ENCODE measurements at regions not wholly inside any gene's neighbourhood (a gene's known extent, or its start where the extent isn't known, plus 50 kb on each side); places are given as distances from the start of the nearest gene placed in this dataset.

- Histone ChIP-seq H3K27me3 (no peaks in the 10 kb centered on the region), H3K9me3 (peaks cover 0 to 14% of the 10 kb centered on the region in 2 donors), H3K4me1 (ENCODE audit: insufficient read depth) (peaks cover 3% of the 10 kb centered on the region), H3K36me3 (no peaks in the 10 kb centered on the region), H3K27ac (no peak overlapping the region), H3K4me3 (no peak overlapping the region)
- TF ChIP-seq, protein P1, sequence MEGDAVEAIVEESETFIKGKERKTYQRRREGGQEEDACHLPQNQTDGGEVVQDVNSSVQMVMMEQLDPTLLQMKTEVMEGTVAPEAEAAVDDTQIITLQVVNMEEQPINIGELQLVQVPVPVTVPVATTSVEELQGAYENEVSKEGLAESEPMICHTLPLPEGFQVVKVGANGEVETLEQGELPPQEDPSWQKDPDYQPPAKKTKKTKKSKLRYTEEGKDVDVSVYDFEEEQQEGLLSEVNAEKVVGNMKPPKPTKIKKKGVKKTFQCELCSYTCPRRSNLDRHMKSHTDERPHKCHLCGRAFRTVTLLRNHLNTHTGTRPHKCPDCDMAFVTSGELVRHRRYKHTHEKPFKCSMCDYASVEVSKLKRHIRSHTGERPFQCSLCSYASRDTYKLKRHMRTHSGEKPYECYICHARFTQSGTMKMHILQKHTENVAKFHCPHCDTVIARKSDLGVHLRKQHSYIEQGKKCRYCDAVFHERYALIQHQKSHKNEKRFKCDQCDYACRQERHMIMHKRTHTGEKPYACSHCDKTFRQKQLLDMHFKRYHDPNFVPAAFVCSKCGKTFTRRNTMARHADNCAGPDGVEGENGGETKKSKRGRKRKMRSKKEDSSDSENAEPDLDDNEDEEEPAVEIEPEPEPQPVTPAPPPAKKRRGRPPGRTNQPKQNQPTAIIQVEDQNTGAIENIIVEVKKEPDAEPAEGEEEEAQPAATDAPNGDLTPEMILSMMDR (IDR thresholded peaks at IDR 0.05), result no peak
- no peak for TF ChIP-seq POLR2A (IDR thresholded peaks at IDR 0.05)
- no peak for TF ChIP-seq EP300 (IDR thresholded peaks at IDR 0.05)
- DNase-seq, result no peak
- 87 to 94% (median 87%) methylated on average over 2 of the region's 2 CpGs for WGBS, 3 donors
- intact Hi-C loops (cut with DNase I), result no loop called here
Observed at GRCh38 chr1:121515235-121515634, 330.5 kb downstream of the SRGAP2C start.

- no peak for DNase-seq
Observed at GRCh38 chr1:121516234-121516967, 331.6 kb downstream of the SRGAP2C start.

GRCh38 chr1:121517586-121518230 lies 332.9 kb downstream of the SRGAP2C start:
- TF ChIP-seq, protein P1 (IDR thresholded peaks at IDR 0.05), result no peak
- TF ChIP-seq POLR2A (IDR thresholded peaks at IDR 0.05) (no peak), EP300 (IDR thresholded peaks at IDR 0.05) (no peak)
- H3K27me3 ChIP-seq, result no peaks in the 10 kb centered on the region
- DNase-seq, result no peak

More at GRCh38 chr1:121516234-121516967, 331.6 kb downstream of the SRGAP2C start:
- Histone ChIP-seq H3K4me3 (no peak overlapping the region), H3K4me1 (ENCODE audit: insufficient read depth) (peaks cover 3% of the 10 kb centered on the region), H3K9me3 (peaks cover 0 to 14% of the 10 kb centered on the region in 2 donors), H3K36me3 (no peaks in the 10 kb centered on the region), H3K27me3 (no peaks in the 10 kb centered on the region), H3K27ac (no peak overlapping the region)
- WGBS, 3 donors, result 78 to 88% (median 86%) methylated on average over 8 of the region's 8 CpGs
- intact Hi-C loops (cut with DNase I), result no loop called here
- no peak for TF ChIP-seq POLR2A (IDR thresholded peaks at IDR 0.05)
- TF ChIP-seq, protein P1 (IDR thresholded peaks at IDR 0.05), result no peak
- TF ChIP-seq EP300 (IDR thresholded peaks at IDR 0.05), result no peak

GRCh38 chr1:121518726-121519041 lies 333.9 kb downstream of the SRGAP2C start:
- Histone ChIP-seq H3K36me3 (no peaks in the 10 kb centered on the region), H3K4me3 (no peak overlapping the region), H3K27ac (no peak overlapping the region), H3K9me3 (peaks cover 0 to 9% of the 10 kb centered on the region in 2 donors), H3K4me1 (ENCODE audit: insufficient read depth) (peaks cover 3% of the 10 kb centered on the region), H3K27me3 (no peaks in the 10 kb centered on the region)
- TF ChIP-seq EP300 (IDR thresholded peaks at IDR 0.05) (no peak), POLR2A (IDR thresholded peaks at IDR 0.05) (no peak)
- TF ChIP-seq, protein P1 (IDR thresholded peaks at IDR 0.05), result no peak
- intact Hi-C loops (cut with DNase I), result no loop called here
- 12 to 20% (median 13%) methylated on average over 8 of the region's 8 CpGs for WGBS, 3 donors
- DNase-seq, result no peak

More at GRCh38 chr1:121517586-121518230, 332.9 kb downstream of the SRGAP2C start:
- peaks cover 0 to 14% of the 10 kb centered on the region in 2 donors for H3K9me3 ChIP-seq
- intact Hi-C loops (cut with DNase I), result no loop called here
- H3K4me1 ChIP-seq (ENCODE audit: insufficient read depth), result peaks cover 3% of the 10 kb centered on the region
- H3K27ac ChIP-seq, result no peak overlapping the region
- 72 to 75% (median 73%) methylated on average over 9 of the region's 9 CpGs for WGBS, 3 donors
- no peaks in the 10 kb centered on the region for H3K36me3 ChIP-seq
- H3K4me3 ChIP-seq, result no peak overlapping the region

Data from ovary (tissue), 7 donors.